GM23338 (cell line): ENCODE measurements at regions not wholly inside any gene's neighbourhood (a gene's known extent, or its start where the extent isn't known, plus 50 kb on each side); places are given as distances from the start of the nearest gene placed in this dataset.

Experiments used
- ATAC-seq: fragments of 200-7000 bp; cut with Tn5 transposase; 3 replicates; pipeline ENCODE4 v1.9.1; 2020
- DNase-seq: peaks from one replicate; pipeline ENCODE4 v3.0.0-alpha.2; 2015; ENCODE audit warnings: low spot score
- H2AFZ ChIP-seq: fragments of 200-600 bp; sonication (generic); 2 replicates; pipeline ENCODE4 v1.8.0; 2016; ENCODE audit warnings: antibody characterized with exemption, mild to moderate bottlenecking, moderate library complexity
- H3F3A ChIP-seq: fragments of 200-600 bp; sonication (generic); replicated peaks from 2 replicates; pipeline ENCODE4 v1.8.0; 2017; ENCODE audit warnings: antibody characterized with exemption, mixed run types, low read depth
- H3K27ac ChIP-seq: fragments of 200-600 bp; sonication (generic); 2 replicates; pipeline ENCODE4 v1.6.1; 2016; ENCODE audit warnings: low read depth
- H3K27me3 ChIP-seq: fragments of 200-600 bp; sonication (generic); 2 replicates; pipeline ENCODE4 v1.8.0; 2016; ENCODE audit warnings: mild to moderate bottlenecking, mixed run types, moderate library complexity; ENCODE audit not compliant: insufficient read depth
- H3K36me3 ChIP-seq: fragments of 200-600 bp; sonication (generic); 2 replicates; pipeline ENCODE4 v1.8.0; 2016; ENCODE audit warnings: mild to moderate bottlenecking; ENCODE audit not compliant: insufficient read depth
- H3K4me1 ChIP-seq: fragments of 200-600 bp; sonication (generic); 2 replicates; pipeline ENCODE4 v1.8.0; 2016; ENCODE audit warnings: mild to moderate bottlenecking, moderate library complexity; ENCODE audit not compliant: insufficient read depth
- H3K4me2 ChIP-seq: fragments of 200-600 bp; sonication (generic); 2 replicates; pipeline ENCODE4 v1.7.1; 2017; ENCODE audit warnings: mixed run types
- H3K4me3 ChIP-seq: fragments of 200-600 bp; sonication (generic); 2 replicates; pipeline ENCODE4 v1.6.1; 2016; ENCODE audit warnings: mixed run types
- H3K79me2 ChIP-seq: fragments of 200-600 bp; sonication (generic); replicated peaks from 2 replicates; pipeline ENCODE4 v1.8.0; 2017; ENCODE audit warnings: mild to moderate bottlenecking; ENCODE audit not compliant: insufficient read depth
- H3K9me2 ChIP-seq: fragments of 200-600 bp; sonication (generic); 2 replicates; pipeline ENCODE4 v1.8.0; 2017; ENCODE audit not compliant: insufficient read depth
- H4K20me1 ChIP-seq: fragments of 200-600 bp; sonication (generic); replicated peaks from 2 replicates; pipeline ENCODE4 v1.8.0; 2017; ENCODE audit warnings: mild to moderate bottlenecking; ENCODE audit not compliant: insufficient read depth
- H3K27ac Mint-ChIP-seq: 2 replicates; pipeline ENCODE4 v1.8.0; 2020; ENCODE audit warnings: inconsistent platforms, mild to moderate bottlenecking, moderate library complexity, mixed read lengths
- H3K27me3 Mint-ChIP-seq: 3 replicates; pipeline ENCODE4 v1.8.0; 2022; ENCODE audit warnings: low read depth, mild to moderate bottlenecking, moderate library complexity, mixed read lengths, inconsistent platforms; ENCODE audit not compliant: insufficient read depth, poor library complexity
- H3K36me3 Mint-ChIP-seq: 3 replicates; pipeline ENCODE4 v1.8.0; 2021; ENCODE audit warnings: low read depth, mild to moderate bottlenecking, inconsistent platforms, moderate library complexity, mixed read lengths
- H3K4me1 Mint-ChIP-seq: 3 replicates; pipeline ENCODE4 v1.8.0; 2020; ENCODE audit warnings: mild to moderate bottlenecking, inconsistent platforms, mixed read lengths
- H3K4me3 Mint-ChIP-seq: 3 replicates; pipeline ENCODE4 v1.8.0; 2021; ENCODE audit warnings: moderate library complexity, mild to moderate bottlenecking, inconsistent platforms, mixed read lengths
- H3K9me3 Mint-ChIP-seq: 3 replicates; pipeline ENCODE4 v1.8.0; 2020; ENCODE audit warnings: moderate library complexity, mild to moderate bottlenecking, inconsistent platforms, mixed read lengths
- CREB1 ChIP-seq: fragments of 250-450 bp; sonication (Bioruptor Pico); IDR thresholded peaks from 2 replicates; pipeline ENCODE4 v1.5.0; 2020; ENCODE audit warnings: low read depth, mild to moderate bottlenecking, moderate library complexity
- EZH2 ChIP-seq: fragments of 200-600 bp; sonication (generic); IDR thresholded peaks from one replicate; pipeline ENCODE4 v1.8.0; 2017; ENCODE audit warnings: antibody characterized with exemption, mild to moderate bottlenecking, low read depth; ENCODE audit not compliant: unreplicated experiment
- EZH2phosphoT487 ChIP-seq: fragments of 200-600 bp; sonication (generic); IDR thresholded peaks from one replicate; pipeline ENCODE4 v1.8.1; 2018; ENCODE audit warnings: antibody characterized with exemption; ENCODE audit not compliant: unreplicated experiment
- JUNB ChIP-seq: IDR thresholded peaks from one replicate; pipeline ENCODE4 v1.6.1; 2016; ENCODE audit warnings: antibody characterized with exemption; ENCODE audit not compliant: unreplicated experiment
- NANOG ChIP-seq: IDR thresholded peaks from 2 replicates; pipeline ENCODE4 v1.6.1; 2016; ENCODE audit warnings: antibody characterized with exemption, borderline replicate concordance
- POLR2AphosphoS5 ChIP-seq: IDR thresholded peaks from 2 replicates; pipeline ENCODE4 v1.6.1; 2016; ENCODE audit warnings: antibody characterized with exemption, low read depth
- REST ChIP-seq: IDR thresholded peaks from one replicate; pipeline ENCODE4 v1.6.1; 2018; ENCODE audit warnings: antibody characterized with exemption; ENCODE audit not compliant: unreplicated experiment
- STAT1 ChIP-seq: IDR thresholded peaks from one replicate; pipeline ENCODE4 v1.6.1; 2016; ENCODE audit warnings: antibody characterized with exemption; ENCODE audit not compliant: unreplicated experiment
- ZNF462 ChIP-seq: fragments of 250-450 bp; sonication (Bioruptor Pico); IDR thresholded peaks from 2 replicates; pipeline ENCODE4 v1.5.0; 2020; ENCODE audit warnings: mild to moderate bottlenecking, moderate library complexity

DNA sequence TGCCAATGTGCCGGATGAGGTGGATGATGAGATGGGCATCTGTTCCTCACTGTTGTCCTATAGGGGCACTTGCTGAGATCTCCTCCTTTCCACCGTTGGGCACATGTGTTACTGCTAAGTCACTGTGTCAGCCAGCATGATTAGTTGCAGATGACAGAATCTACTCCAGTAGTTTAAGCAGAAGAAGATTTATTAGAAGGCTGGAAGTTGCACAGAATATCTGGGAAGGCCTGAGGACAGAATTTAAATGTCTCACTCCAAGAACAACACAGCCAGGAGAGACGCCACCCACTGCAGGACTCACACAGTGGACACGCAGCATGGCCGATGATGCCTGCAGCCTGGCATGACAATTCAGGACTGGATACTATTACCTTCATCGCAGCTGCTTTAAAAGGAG lies 157.5 kb downstream of the NSG2 start:
- Histone ChIP-seq H3K4me1 (peaks cover 7% of the 10 kb centered on the region; the same call in 1 of the 2 replicates), H3K27me3 (no peaks in the 10 kb centered on the region), H3K79me2 (no peaks in the 10 kb centered on the region), H3K4me3 (no peak overlapping the region), H2AFZ (no peak overlapping the region), H3K4me2 (no peak overlapping the region), H3K27ac (no peak overlapping the region), H3K36me3 (no peaks in the 10 kb centered on the region), H3F3A (no peaks in the 10 kb centered on the region), H3K9me2 (peaks cover 6% of the 10 kb centered on the region; the same call in 1 of the 2 replicates), H4K20me1 (no peaks in the 10 kb centered on the region)
- no peak for DNase-seq
- no peak overlapping the region for H3K4me3 Mint-ChIP-seq
- no peak for ATAC-seq
- TF ChIP-seq POLR2AphosphoS5, result no peak
- no peak for TF ChIP-seq JUNB
- TF ChIP-seq REST, result no peak
- TF ChIP-seq EZH2phosphoT487, result no peak
- no peak for TF ChIP-seq EZH2
- no peak for TF ChIP-seq STAT1
- peaks cover 20% of the 10 kb centered on the region for H3K4me1 Mint-ChIP-seq
- peaks cover 2% of the 10 kb centered on the region for H3K27me3 Mint-ChIP-seq
- H3K36me3 Mint-ChIP-seq, result no peaks in the 10 kb centered on the region
- H3K27ac Mint-ChIP-seq, result no peak overlapping the region
- no peaks in the 10 kb centered on the region for H3K9me3 Mint-ChIP-seq

DNA sequence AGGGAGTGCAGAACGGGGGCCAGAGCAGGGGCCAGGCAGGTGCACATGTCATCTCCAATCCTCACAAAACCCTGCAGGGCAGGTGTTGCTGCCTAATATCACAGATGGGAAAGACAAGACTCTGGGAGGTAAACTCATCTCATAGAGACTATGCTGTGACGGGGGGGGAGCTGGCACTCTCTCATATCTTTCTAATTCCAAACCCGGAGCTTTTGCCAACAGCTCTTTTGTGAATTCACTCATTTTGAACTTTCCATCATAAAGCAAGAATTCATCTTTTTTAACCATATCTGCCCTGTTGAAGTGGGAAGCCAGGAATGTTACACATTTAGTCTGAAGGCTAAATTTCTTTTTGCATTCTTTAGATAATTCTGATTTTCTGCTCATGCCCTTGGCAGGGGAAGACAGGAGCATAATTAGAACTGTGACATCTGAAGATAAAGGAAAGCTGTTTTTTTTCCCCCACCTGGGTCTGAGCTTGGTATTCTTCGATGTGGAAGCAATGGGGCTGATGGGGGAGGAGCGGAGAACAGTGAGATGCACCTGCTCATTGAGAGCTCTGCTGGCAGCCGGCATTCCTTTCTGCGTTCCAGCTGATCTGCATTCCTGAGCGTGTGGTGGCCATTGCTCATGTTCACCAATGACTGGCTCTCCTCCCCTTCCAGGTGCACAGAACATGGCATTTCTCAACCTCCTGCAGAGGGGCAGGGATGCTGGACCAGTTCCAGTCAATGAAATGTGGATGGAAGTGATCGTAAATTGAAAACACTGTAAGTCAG lies 159.2 kb downstream of the NSG2 start:
- H3K36me3 ChIP-seq, result no peaks in the 10 kb centered on the region
- H3K4me1 ChIP-seq, result peaks cover 7% of the 10 kb centered on the region; the same call in 1 of the 2 replicates
- H3K9me2 ChIP-seq, result peaks cover 6% of the 10 kb centered on the region; the same call in 1 of the 2 replicates
- Mint-ChIP-seq H3K36me3 (no peaks in the 10 kb centered on the region), H3K27ac (peak overlapping the region; percentile 47; the same call in 1 of the 2 replicates), H3K27me3 (peaks cover 2% of the 10 kb centered on the region), H3K9me3 (no peaks in the 10 kb centered on the region), H3K4me1 (peaks cover 20% of the 10 kb centered on the region), H3K4me3 (peak overlapping the region; percentile 29)
- H3K27me3 ChIP-seq, result no peaks in the 10 kb centered on the region
- no peaks in the 10 kb centered on the region for H3K79me2 ChIP-seq
- no peak overlapping the region for H3K4me3 ChIP-seq
- H3K27ac ChIP-seq, result peak overlapping the region; percentile 51; the same call in 1 of the 2 replicates
- H4K20me1 ChIP-seq, result no peaks in the 10 kb centered on the region
- DNase-seq (peak; percentile 93), ATAC-seq (peak; percentile 99)
- no peak overlapping the region for H2AFZ ChIP-seq
- no peaks in the 10 kb centered on the region for H3F3A ChIP-seq
- H3K4me2 ChIP-seq, result peak overlapping the region; percentile 53; the same call in 1 of the 2 replicates
- peak; percentile 85 for TF ChIP-seq ZNF462
- no peak for TF ChIP-seq NANOG
- no peak for TF ChIP-seq JUNB
- peak; percentile 56; the same call in 1 of the 2 replicates for TF ChIP-seq CREB1
